HG03469 (cell line): ENCODE measurements at regions not wholly inside any gene's neighbourhood (a gene's known extent, or its start where the extent isn't known, plus 50 kb on each side); places are given as distances from the start of the nearest gene placed in this dataset.

Experiments
- ATAC-seq: cut with Tn5 transposase; IDR thresholded peaks from one replicate; pipeline ENCODE4 v1.9.1; 2021; ENCODE audit warnings: mild to moderate bottlenecking, moderate library complexity, moderate number of reproducible peaks; ENCODE audit not compliant: unreplicated experiment

DNA sequence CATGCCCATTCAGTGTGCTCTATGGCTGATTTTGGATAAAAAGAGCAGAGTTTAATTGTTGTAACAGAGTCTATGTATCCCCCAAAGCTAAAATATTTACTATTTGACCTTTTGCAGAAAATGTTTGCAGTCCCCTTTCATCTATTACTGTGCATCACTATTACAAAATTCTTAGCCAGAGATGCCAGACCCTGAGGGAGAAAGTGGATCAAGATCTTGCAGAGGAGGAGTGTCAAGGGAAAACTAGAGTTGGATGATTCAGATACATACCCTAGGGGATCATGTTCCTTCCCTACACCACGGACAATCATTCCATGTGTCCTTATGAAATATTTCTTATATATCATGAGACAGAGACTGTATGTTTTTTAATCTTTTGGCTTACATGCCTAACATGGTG is 68.6 kb upstream of the TPRG1 start:
- ATAC-seq = no peak

GRCh38 chr3:189108067-189108466 is 63.7 kb upstream of the TPRG1 start:
- no peak for ATAC-seq

DNA sequence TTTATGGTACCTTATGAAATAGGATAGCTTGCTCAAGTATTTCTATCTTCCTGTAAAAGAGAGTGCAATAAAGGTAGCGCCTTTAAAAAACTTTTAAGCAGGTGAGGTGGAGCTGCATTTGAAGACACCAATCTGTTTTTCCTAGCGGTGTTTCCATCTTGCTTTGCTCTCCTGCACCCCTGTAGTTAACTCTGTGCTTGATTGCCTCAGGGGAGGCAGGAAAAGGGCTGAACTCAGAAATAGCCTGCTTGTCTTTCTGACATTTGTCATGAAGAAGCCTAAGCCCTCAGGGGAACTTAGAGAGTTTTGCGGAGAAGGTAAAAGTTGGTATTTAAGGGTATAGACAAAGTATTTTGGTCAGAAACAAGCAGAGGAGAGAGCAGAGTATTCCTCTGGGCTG is 63.0 kb upstream of the TPRG1 start:
- no peak for ATAC-seq

DNA sequence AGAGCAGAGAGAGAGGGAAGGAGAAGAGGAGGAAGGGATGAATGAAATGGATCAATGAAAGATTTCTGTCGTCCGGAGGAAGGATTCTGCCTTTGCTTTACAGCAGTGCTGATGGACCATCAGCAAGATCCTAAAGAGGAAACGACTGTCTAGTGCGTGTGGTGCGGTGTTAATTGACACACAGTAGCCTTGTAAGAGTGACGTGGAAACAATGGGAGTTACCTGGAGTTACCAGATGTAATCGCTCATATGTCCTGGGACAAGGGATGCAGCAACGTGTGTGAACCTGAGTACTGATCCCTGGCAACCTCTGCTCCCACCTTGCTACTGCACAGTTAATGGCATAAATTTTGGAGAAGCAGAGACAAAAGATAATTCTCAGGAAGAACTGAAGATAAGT is 62.6 kb upstream of the TPRG1 start:
- no peak for ATAC-seq

DNA sequence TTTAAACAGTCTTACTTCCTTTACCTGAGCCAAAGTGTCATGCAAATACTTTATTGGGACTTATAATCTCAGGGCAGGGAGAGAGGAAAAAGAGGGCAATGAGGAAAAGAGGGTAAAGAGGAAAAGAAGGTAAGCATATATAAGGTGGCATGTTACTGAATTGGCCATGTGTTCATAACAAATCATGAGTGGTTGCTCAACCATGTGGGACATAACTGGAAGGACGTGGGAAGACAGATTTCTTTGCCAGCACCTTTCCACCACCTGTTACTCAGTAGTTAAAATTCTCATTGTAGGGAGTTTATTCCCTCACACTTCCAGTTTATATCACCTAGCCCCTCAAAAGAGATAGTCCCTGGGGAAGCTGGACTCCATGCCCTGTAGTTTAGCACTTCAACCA is 54.7 kb upstream of the TPRG1 start:
- no peak for ATAC-seq

- no peak for ATAC-seq
Observed at GRCh38 chr3:189118896-189119295, 52.9 kb upstream of the TPRG1 start.

GRCh38 chr3:189119950-189120349 is 51.8 kb upstream of the TPRG1 start:
- no peak for ATAC-seq

DNA sequence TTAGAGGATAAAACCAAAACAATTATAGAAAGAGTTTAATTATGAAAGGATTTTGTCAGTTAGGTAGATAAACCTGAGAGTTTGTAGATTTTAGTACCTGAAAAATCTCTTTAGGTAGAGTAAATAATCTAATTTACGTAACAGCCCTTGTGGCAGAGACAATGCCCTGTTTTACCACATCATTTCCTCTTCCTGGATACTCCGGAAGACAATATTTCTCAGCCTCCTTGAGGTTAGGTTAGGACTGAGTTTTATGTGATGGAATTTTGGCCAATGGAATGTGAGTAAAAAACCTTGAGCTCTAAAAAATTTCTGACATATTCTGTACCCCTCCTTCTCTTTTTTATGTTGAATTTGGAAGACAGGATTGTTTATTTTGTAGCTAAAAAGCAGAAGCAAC is 50.7 kb upstream of the TPRG1 start:
- ATAC-seq = no peak
